ENCODE measurements at regions not wholly inside any gene's neighbourhood (a gene's known extent, or its start where the extent isn't known, plus 50 kb on each side); places are given as distances from the start of the nearest gene placed in this dataset.
A peak's percentile ranks its signal among the peaks of the same experiment; 100 is the strongest.

GRCh38 chr12:92294676-92295440 lies 149.2 kb upstream of the BTG1 start:
- DNase-seq = peak; percentile 53

DNA sequence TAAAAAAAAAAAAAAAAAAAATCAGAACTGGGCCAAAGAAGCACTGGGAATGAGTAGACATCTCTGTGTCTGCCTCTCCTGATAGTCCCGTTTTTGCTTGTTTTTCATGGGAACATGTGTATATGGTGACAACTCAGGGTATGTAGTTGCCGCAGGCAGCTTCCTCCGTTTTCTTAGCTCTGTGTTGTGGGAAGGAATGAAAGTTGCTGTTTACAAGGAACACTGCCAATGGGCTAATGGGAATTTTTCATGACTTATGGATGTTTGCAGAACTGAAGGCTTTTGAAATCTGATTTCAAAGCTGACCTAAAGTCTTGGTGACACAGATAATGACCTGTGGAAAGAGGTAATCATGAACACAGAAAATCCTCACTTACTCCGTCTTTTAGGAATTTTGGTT lies 146.4 kb upstream of the BTG1 start:
- DNase-seq = peak; percentile 14

DNA sequence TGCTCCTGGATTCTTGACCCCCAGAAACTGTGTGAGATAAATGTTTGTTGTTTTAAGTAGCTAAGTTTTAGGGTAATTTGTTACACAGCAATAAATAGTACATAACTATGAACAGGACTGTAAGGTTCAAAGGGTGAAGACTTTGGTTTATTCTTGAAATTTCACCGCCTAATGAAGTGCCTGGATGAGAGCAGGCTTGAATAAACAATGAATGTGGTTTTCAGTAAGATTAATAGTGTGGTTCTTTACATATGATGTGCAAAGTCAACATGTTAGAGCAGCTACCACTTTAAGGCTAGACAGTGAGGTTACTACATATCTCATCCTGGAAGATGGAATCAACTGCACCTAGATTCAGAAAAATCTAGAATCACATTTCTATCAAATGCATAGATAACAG lies 145.2 kb upstream of the BTG1 start:
- peak; percentile 41 for DNase-seq

- DNase-seq = no peak
Measured at GRCh38 chr12:92290350-92290695, 144.7 kb upstream of the BTG1 start.

- DNase-seq = peak; percentile 87
Measured at GRCh38 chr12:92289629-92290349, 144.1 kb upstream of the BTG1 start.

DNA sequence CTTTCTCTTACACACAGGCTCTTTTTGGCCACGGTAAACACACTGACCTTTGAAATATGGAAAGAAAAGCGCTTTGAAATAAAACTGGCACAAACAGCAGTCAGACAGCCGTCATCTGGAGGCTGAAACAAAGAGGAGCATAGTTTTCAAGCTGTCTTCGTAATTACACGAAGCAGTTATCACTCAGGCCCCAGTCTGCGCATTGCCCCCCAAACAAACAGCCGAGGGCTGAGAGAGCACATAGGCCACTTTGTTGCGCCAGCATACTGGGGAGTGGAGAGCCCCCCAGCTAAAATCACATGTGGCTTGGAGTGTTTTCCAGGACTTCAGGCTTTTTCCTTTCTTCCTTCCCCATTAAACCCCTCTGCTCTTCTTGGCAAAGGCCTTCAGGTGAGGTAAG lies 142.9 kb upstream of the BTG1 start:
- no peak for DNase-seq

DNA sequence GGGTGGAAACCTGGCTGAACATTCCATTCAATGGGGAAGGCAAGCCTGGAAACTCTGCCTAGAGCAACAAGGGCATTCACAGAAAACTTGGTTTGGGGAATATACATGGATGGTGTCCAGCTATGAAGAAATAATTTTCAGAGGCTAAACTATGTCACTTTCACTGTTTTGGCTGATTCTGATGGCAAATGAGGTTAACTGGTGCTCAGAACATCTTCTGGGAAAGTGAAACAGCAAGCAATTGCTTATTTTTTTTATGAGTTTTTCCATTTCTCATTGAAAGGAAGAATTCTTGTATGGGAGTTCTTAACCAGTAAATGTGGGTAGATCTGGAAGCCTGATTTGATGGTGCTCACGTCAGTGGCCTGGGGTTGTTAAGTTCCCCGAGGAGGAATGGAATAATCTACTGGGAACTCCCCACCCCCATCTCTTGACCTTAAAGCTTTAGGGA lies 132.8 kb upstream of the BTG1 start:
- no peak for DNase-seq

GRCh38 chr12:92277795-92278194 lies 132.1 kb upstream of the BTG1 start:
- no peak for DNase-seq

DNA sequence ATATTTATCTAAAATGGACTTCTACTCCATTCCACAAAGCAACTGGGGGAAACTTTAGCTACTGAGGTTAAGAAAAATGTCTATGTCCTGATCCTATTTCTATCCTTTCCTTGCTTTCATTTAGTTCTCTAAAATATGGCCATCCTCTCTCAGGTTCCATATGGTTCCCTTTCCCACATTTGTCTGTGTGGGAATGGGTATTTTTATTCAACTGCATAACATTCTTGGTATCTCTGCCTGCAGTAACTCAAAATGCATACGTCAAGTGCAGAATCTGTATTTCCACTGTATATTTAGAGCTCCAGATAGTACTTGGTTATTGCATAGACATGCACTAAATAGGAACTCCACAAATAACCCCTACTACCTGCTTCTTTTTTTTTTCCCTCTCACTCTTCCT lies 130.6 kb upstream of the BTG1 start:
- DNase-seq = no peak

GRCh38 chr12:92275443-92276154 lies 130.0 kb upstream of the BTG1 start:
- DNase-seq = no peak

GRCh38 chr12:92273076-92273475 lies 127.4 kb upstream of the BTG1 start:
- no peak for DNase-seq

DNA sequence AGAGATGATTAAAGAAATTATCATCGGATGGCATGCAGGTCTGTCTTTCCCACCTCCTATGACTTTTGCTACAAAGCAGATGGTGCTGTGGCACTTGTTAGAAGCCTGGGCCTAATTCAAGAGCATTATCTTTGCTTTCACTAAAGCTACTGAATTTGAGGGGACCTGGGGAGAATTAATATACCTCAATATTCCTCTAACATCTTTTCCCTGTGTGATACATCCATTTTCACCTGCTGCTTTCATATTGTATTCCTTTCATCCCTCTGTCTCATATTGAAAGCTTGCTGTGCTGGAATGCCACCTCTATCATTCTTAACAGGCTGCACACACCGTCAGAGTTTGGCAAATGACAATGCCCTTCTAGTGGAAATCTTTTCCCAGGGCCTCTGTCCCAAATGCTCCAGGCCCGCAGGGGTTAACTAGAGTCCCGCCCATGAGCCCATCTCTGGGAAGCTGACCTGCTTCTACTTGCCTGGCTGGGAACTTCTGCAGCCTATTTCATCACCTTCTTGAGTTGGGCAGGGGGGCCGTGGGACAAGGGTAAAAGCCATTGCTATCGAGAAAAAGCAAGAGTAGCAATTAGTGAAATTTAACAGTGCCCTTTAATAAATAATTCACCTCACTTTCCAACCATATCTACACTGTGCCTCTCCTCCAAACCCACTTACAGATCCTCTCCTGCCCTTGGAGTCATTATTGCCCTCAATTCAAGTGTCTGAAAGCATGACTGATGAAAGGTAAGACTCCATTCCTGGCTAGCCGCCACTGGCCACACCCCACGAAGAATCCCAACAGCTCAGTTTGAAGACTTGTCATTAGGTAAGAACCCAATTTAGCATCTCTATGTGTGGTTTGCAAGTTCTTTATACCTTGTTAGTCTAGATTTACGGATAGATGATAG lies 126.7 kb upstream of the BTG1 start:
- no peak for DNase-seq

DNA sequence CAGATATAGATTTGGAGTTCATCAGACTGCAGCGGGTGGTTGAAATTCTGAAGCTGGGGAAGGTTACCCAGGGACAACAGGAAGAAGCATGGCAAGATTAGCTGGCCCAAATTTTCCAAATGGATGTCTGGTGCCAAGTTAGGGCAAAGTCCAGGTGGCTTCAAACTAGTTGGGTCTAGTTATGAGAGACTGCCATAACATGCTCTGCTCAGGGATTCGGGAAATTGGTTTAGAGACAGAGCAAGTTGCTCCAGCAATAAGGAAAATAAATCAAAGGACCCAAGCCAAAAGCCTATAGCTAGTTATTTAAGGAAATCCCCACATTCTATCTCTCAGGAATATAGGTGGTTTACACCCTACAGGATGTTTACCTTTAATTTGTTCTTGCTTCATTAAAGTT lies 125.7 kb upstream of the BTG1 start:
- no peak for DNase-seq

DNA sequence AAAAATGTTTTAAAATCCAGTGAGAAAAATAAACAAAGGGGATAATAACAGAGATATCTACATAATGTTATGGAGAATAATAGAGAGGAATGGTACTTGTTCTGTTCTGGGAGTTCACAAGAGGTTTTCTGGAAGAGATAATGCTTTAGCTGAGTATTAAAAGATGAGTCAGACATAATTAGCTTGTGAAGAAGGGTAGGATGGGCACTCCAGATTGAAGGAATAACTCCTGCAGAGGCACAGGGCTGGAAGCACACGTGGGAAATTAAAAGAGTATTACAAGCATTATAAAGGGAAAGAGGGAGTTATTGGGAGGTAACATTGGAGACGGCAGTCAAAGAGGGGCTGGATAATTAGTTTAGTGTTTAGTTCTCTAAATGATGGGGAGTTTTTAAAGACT lies 124.9 kb upstream of the BTG1 start:
- DNase-seq = no peak

DNA sequence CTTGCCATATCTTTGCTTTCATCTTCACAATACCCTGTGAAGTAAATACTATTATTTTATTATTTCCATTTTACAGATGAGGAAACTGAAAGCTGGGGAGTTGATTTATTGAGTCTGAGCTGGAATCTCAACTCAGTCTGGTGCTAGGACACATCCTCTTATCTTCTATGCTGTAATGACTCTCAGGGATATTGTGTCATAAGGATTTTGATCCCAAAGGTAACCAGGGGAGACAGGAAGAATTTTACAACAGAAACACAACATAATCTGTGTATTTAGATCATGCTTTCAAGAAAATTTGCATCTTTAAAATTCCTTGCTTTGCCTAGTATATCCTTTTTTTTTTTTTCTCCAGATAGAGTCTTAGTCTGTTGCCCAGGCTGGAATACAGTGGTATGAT lies 123.3 kb upstream of the BTG1 start:
- DNase-seq = no peak

DNA sequence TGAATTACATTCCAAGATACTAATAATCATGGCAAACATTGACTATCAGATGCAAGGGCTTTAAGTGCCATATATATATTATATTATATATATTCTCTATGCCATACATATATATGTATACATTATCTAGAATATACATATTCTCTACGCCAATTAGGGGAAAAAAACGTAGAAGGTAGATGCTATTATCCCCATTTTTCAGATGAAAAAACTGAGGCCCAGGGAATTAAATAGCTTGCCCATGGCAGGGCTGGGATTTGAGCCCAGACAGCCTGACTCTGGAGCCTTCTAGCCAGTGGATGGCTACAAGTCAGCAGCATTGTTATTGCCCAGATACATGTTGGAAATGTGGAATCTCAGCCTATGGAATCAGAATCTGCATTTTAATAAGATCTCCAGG lies 116.0 kb upstream of the BTG1 start:
- no peak for DNase-seq

GRCh38 chr12:92261071-92261470 lies 115.4 kb upstream of the BTG1 start:
- no peak for DNase-seq

DNA sequence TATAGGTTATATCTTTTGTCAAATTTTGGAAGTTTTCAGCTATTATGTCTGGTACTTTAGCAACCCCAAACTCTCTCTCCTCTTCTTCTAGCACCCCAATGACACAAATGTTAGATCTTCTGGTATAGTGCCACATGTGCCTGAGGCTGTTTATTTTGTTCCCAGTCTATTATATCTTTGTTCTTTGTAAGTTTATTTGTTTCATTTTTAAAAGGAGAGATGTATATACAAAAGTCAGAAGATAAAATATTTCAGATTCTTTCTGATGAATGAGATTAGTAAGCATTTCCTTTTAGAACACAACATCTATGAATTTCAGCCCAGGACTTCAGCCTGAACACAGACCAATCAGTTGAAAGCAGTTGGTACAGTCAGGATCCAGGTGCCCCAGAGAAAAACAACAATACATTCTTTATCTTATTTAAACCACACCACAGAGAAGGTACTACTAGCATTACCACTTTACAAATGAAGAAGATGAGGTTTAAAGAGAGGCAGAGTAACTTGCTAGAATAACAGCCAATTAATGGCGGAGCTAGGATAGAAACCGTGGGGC lies 114.1 kb upstream of the BTG1 start:
- no peak for DNase-seq

GRCh38 chr12:92259291-92259690 lies 113.6 kb upstream of the BTG1 start:
- DNase-seq = no peak

DNA sequence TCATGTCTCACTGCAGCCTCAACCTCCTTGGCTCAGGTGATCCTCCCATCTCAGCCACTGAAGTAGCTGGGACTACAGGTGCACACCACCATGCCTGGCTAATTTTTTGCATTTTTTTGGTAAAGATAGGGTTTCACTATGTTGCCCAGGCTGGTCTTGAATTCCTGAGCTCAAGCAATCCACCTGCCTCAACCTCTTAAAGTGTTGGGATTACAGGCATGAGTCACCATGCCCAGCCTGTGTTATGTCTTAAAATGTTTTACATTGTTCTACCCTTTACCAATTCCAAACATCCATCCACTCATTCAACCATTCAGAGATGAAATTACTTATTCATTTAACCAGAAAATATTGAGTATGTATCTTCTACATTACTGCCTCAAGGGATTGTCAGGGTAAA lies 111.6 kb upstream of the BTG1 start:
- no peak for DNase-seq

DNA sequence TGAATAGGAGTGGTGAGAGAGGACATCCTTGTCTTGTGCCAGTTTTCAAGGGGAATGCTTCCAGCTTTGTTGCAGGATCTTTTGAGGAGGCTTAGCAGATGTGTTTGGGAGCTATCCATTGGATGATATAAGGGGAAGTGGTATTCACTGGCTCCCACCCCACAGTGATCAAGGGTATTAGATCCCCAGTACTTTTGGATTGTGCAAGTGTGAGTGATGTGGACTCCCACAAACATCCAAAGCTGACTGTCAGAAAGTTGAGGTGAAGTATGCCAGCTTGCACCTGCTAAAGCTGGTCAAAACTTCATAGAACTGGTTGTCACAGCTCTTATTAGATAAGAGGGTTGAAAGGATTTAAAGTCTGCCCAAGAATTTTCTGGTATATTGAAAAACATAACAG lies 110.1 kb upstream of the BTG1 start:
- DNase-seq = no peak

DNA sequence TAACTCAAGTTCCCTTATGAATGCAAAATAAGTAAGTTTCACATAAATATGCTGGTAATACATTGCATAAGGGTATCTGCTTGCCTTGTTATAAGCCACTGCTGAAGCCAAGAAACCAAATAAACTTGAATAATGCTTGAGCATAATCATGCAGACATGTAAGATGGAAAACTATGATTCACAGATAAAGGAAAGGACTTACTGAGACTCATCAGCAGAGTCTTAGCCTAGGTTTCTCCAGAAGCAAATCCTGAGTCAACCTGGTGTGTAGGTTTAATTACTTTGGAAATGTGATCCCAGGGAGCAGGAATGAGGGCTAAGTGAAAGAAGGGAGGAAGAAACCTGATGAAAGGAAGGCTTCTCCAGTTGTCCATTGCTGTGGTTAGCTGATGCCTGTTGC lies 107.7 kb upstream of the BTG1 start:
- DNase-seq = peak; percentile 27

GRCh38 chr12:92248977-92249376 lies 103.3 kb upstream of the BTG1 start:
- no peak for DNase-seq
